Endodermal cell (in vitro differentiated cells): ENCODE measurements at regions not wholly inside any gene's neighbourhood (a gene's known extent, or its start where the extent isn't known, plus 50 kb on each side); places are given as distances from the start of the nearest gene placed in this dataset.

Experiments used
- DNase-seq: peaks from one replicate; pipeline ENCODE4 v3.0.0-alpha.2; 2017
- H3K27ac ChIP-seq: 2 replicates; pipeline ENCODE4 v1.5.1; 2013; ENCODE audit warnings: mild to moderate bottlenecking, low read depth, low read length, moderate library complexity
- H3K27me3 ChIP-seq: 2 replicates; pipeline ENCODE4 v1.6.1; 2013; ENCODE audit warnings: mild to moderate bottlenecking, low read length, moderate library complexity; ENCODE audit not compliant: insufficient read depth, control insufficient read depth, poor library complexity, severe bottlenecking
- H3K36me3 ChIP-seq: 2 replicates; pipeline ENCODE4 v1.7.0; 2013; ENCODE audit warnings: mild to moderate bottlenecking, low read length, moderate library complexity; ENCODE audit not compliant: control insufficient read depth, insufficient read depth
- H3K4me1 ChIP-seq: one replicate; pipeline ENCODE4 v1.7.0; 2013; ENCODE audit warnings: low read length; ENCODE audit not compliant: control insufficient read depth, insufficient read depth
- H3K4me3 ChIP-seq: 2 replicates; pipeline ENCODE4 v1.5.1; 2013; ENCODE audit warnings: mild to moderate bottlenecking, low read length, moderate library complexity
- H3K9ac ChIP-seq: 2 replicates; pipeline ENCODE4 v1.6.1; 2013; ENCODE audit warnings: mild to moderate bottlenecking, low read length, moderate library complexity; ENCODE audit not compliant: poor library complexity, severe bottlenecking; ENCODE audit errors: extremely low read depth
- H3K9me3 ChIP-seq: 2 replicates; pipeline ENCODE4 v1.6.1; 2013; ENCODE audit warnings: mild to moderate bottlenecking, low read length, moderate library complexity; ENCODE audit not compliant: control insufficient read depth
- H3K27ac Mint-ChIP-seq: 2 replicates; pipeline ENCODE4 v1.8.0; 2020; ENCODE audit warnings: mixed read lengths
- H3K27me3 Mint-ChIP-seq: 2 replicates; pipeline ENCODE4 v1.8.0; 2021; ENCODE audit warnings: mild to moderate bottlenecking, mixed read lengths; ENCODE audit not compliant: insufficient read depth
- H3K36me3 Mint-ChIP-seq: 2 replicates; pipeline ENCODE4 v1.8.0; 2020; ENCODE audit warnings: low read depth, mixed read lengths
- H3K4me1 Mint-ChIP-seq: 2 replicates; pipeline ENCODE4 v1.8.0; 2020; ENCODE audit warnings: mixed read lengths
- H3K4me3 Mint-ChIP-seq: 2 replicates; pipeline ENCODE4 v1.8.0; 2020; ENCODE audit warnings: mild to moderate bottlenecking, moderate library complexity, mixed read lengths
- H3K9me3 Mint-ChIP-seq: 2 replicates; pipeline ENCODE4 v1.8.0; 2020; ENCODE audit warnings: mild to moderate bottlenecking, mixed read lengths
- CTCF ChIP-seq: fragments of 200-600 bp; sonication (generic); conservative IDR thresholded peaks from 2 replicates; pipeline ENCODE4 v1.5.0; 2021; ENCODE audit warnings: antibody characterized with exemption, mild to moderate bottlenecking
- WGBS, 2 experiments: methylation state at CpG; one replicate each; pipeline versions ENCODE4 v1.1.5 to v1.1.7; 2013; ENCODE audit warnings: missing lambda C conversion rate in 2 of 2, mixed read lengths in 1 of 2; ENCODE audit not compliant: insufficient coverage in 1 of 2, insufficient read length in 1 of 2; 5-methylcytosine and 5-hydroxymethylcytosine counted together

GRCh38 chr21:15190412-15190811, 125.6 kb upstream of the NRIP1 start:
- no peaks in the 10 kb centered on the region for H3K9me3 ChIP-seq
- no peak for TF ChIP-seq CTCF
- Mint-ChIP-seq H3K4me1 (no peaks in the 10 kb centered on the region), H3K4me3 (no peak overlapping the region), H3K27ac (no peak overlapping the region), H3K36me3 (no peaks in the 10 kb centered on the region), H3K27me3 (no peaks in the 10 kb centered on the region), H3K9me3 (no peaks in the 10 kb centered on the region)
- H3K27ac ChIP-seq = no peak overlapping the region
- H3K36me3 ChIP-seq = no peaks in the 10 kb centered on the region
- H3K4me3 ChIP-seq = no peak overlapping the region
- WGBS, 2 experiments = 80 to 100% methylated on average over 1 to 2 of the region's 3 CpGs
- H3K9ac ChIP-seq = no peak overlapping the region
- DNase-seq = no peak
- H3K4me1 ChIP-seq = no peaks in the 10 kb centered on the region
- no peaks in the 10 kb centered on the region for H3K27me3 ChIP-seq

GRCh38 chr21:15190837-15191236, 126.0 kb upstream of the NRIP1 start:
- Mint-ChIP-seq H3K27me3 (no peaks in the 10 kb centered on the region), H3K4me1 (no peaks in the 10 kb centered on the region), H3K36me3 (no peaks in the 10 kb centered on the region), H3K4me3 (no peak overlapping the region), H3K9me3 (no peaks in the 10 kb centered on the region), H3K27ac (no peak overlapping the region)
- Histone ChIP-seq H3K4me3 (no peak overlapping the region), H3K36me3 (no peaks in the 10 kb centered on the region), H3K4me1 (no peaks in the 10 kb centered on the region), H3K27me3 (no peaks in the 10 kb centered on the region), H3K27ac (no peak overlapping the region), H3K9ac (no peak overlapping the region), H3K9me3 (no peaks in the 10 kb centered on the region)
- WGBS, 2 experiments = 85 to 100% methylated on average over 2 to 3 of the region's 5 CpGs
- TF ChIP-seq CTCF = no peak
- no peak for DNase-seq

GRCh38 chr21:15191342-15191741, 126.5 kb upstream of the NRIP1 start:
- no peak overlapping the region for H3K4me3 ChIP-seq
- no peaks in the 10 kb centered on the region for H3K4me1 Mint-ChIP-seq
- H3K4me3 Mint-ChIP-seq = no peak overlapping the region
- H3K9me3 ChIP-seq = no peaks in the 10 kb centered on the region
- no peaks in the 10 kb centered on the region for H3K27me3 ChIP-seq
- no peaks in the 10 kb centered on the region for H3K36me3 ChIP-seq
- H3K27me3 Mint-ChIP-seq = no peaks in the 10 kb centered on the region
- no peaks in the 10 kb centered on the region for H3K36me3 Mint-ChIP-seq
- no peak overlapping the region for H3K27ac ChIP-seq
- H3K9me3 Mint-ChIP-seq = no peaks in the 10 kb centered on the region
- TF ChIP-seq CTCF = no peak
- no peak for DNase-seq
- H3K9ac ChIP-seq = no peak overlapping the region
- H3K27ac Mint-ChIP-seq = no peak overlapping the region
- no peaks in the 10 kb centered on the region for H3K4me1 ChIP-seq
- WGBS, 2 experiments = 100% methylated on average over 3 of the region's 5 CpGs; no CpG with 5 or more reads in 1 of the 2 experiments
